HG02943 (cell line): ENCODE measurements at regions not wholly inside any gene's neighbourhood (a gene's known extent, or its start where the extent isn't known, plus 50 kb on each side); places are given as distances from the start of the nearest gene placed in this dataset.
"Not testable (repeated sequence)": the region's sequence is repeated elsewhere in the genome, so short reads cannot be mapped to it uniquely, and the experiment has no call there.

ENCODE experiments used
- ATAC-seq: cut with Tn5 transposase; IDR thresholded peaks from one replicate; pipeline ENCODE4 v1.9.1; 2021; ENCODE audit warnings: mild to moderate bottlenecking, low read depth, moderate library complexity; ENCODE audit not compliant: unreplicated experiment

- ATAC-seq: no peak
Measured at GRCh38 chr1:96865731-96866685, 144.4 kb downstream of the PTBP2 start.

- ATAC-seq: no peak
Measured at GRCh38 chr1:96872757-96873156, 151.2 kb downstream of the PTBP2 start.

- ATAC-seq: no peak
Measured at GRCh38 chr1:96878640-96879039, 157.1 kb downstream of the PTBP2 start.

- ATAC-seq: no peak
Measured at GRCh38 chr1:96880626-96881025, 159.0 kb downstream of the PTBP2 start.

- no peak for ATAC-seq
Measured at GRCh38 chr1:96882096-96882495, 160.5 kb downstream of the PTBP2 start.

GRCh38 chr1:96886474-96886873 lies 164.9 kb downstream of the PTBP2 start:
- ATAC-seq: no peak

- ATAC-seq: no peak
Measured at GRCh38 chr1:96887501-96887900, 165.9 kb downstream of the PTBP2 start.

- no peak for ATAC-seq
Measured at GRCh38 chr1:96901783-96902363, 180.3 kb downstream of the PTBP2 start.

- ATAC-seq: no peak
Measured at GRCh38 chr1:96912248-96912647, 190.7 kb downstream of the PTBP2 start.

- ATAC-seq: not testable (repeated sequence)
Measured at GRCh38 chr1:96915701-96916100, 194.1 kb downstream of the PTBP2 start.

- ATAC-seq: no peak
Measured at GRCh38 chr1:96918406-96918805, 196.8 kb downstream of the PTBP2 start.

GRCh38 chr1:96922181-96922580 lies 200.6 kb downstream of the PTBP2 start:
- no peak for ATAC-seq

- ATAC-seq: no peak
Measured at GRCh38 chr1:96923753-96924152, 202.2 kb downstream of the PTBP2 start.

- no peak for ATAC-seq
Measured at GRCh38 chr1:96926176-96926575, 204.6 kb downstream of the PTBP2 start.

- ATAC-seq: no peak
Measured at GRCh38 chr1:96927125-96927524, 205.5 kb downstream of the PTBP2 start.

- no peak for ATAC-seq
Measured at GRCh38 chr1:96931136-96931535, 209.6 kb downstream of the PTBP2 start.

- no peak for ATAC-seq
Measured at GRCh38 chr1:96934282-96934681, 212.7 kb downstream of the PTBP2 start.

- ATAC-seq: no peak
Measured at GRCh38 chr1:96944432-96945092, 223.0 kb downstream of the PTBP2 start.

- ATAC-seq: no peak
Measured at GRCh38 chr1:96945509-96946084, 224.0 kb downstream of the PTBP2 start.

- no peak for ATAC-seq
Measured at GRCh38 chr1:96955307-96956012, 233.9 kb downstream of the PTBP2 start.
